HG03521 (cell line): ENCODE measurements at regions not wholly inside any gene's neighbourhood (a gene's known extent, or its start where the extent isn't known, plus 50 kb on each side); places are given as distances from the start of the nearest gene placed in this dataset.
"Not testable (repeated sequence)": the region's sequence is repeated elsewhere in the genome, so short reads cannot be mapped to it uniquely, and the experiment has no call there.

Experiments used
- ATAC-seq: cut with Tn5 transposase; IDR thresholded peaks from one replicate; pipeline ENCODE4 v1.9.1; 2021; ENCODE audit warnings: mild to moderate bottlenecking, moderate library complexity; ENCODE audit not compliant: unreplicated experiment

DNA sequence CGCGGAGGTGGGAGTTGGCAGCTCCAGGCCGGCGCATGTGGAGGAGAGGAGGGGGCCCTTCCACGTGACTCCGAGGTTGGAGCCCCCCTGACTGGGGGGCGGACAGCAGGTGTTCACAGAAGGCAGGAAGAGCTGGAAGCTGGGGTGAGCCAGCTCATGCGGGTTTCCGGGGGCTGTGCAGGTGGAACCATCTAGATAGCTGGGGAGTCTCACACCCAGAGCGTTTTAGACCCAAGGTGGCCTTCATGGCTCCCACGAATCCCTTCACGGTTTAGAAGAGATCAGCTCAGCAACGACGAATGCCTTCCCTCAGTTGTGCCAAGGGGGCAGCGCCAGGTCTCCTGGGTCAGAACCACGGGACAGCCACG, 740.5 kb upstream of the SALL3 start:
- ATAC-seq, result no peak

DNA sequence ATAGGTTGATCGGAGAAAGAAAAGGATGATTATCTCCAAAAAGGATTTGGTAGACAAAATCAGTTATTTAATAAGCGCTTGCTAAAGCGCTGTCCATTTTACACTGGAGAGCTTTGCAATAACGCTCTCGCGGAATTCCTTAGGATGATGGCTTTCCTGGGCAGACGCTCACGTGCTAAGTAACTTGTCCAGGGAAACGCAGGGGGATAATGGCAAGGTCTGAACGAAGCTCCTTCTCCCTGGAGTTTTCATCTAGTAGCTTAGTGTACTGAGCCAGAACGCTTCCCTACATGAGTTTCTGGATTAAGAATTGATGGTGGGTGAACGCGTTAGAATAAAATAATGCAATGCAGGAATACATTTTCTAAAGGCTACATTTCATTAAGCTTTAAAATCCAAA, 739.5 kb upstream of the SALL3 start:
- ATAC-seq, result no peak

DNA sequence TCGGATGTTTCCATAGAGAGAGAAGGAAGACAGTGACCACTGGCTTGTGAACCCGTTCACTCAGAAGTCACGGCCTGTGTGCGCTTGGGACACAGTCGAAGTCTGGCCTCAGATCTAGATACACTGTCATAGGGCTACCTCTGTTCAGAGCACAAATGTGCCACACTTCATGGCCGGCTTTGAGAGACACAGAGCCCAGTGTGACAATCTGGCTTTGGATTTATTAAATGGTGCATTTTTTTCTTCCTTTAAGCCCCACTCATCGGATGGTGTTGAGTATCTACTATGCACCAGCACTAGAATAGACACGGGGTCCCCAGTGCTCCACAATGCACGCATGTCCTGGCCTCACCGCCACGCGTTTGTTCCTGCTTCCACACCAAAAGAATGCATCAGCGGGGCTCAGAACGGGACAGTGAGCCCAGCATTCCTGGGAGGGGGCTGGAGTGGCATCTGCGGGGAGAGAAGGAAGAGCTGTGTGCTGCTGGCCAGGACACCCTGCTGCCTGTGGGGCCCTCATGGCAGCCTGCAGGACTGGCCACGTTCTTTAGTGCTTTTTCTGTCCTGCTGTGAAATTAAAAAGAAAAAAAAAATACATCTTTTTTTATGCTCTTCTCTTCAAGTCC, 738.9 kb upstream of the SALL3 start:
- no peak for ATAC-seq

DNA sequence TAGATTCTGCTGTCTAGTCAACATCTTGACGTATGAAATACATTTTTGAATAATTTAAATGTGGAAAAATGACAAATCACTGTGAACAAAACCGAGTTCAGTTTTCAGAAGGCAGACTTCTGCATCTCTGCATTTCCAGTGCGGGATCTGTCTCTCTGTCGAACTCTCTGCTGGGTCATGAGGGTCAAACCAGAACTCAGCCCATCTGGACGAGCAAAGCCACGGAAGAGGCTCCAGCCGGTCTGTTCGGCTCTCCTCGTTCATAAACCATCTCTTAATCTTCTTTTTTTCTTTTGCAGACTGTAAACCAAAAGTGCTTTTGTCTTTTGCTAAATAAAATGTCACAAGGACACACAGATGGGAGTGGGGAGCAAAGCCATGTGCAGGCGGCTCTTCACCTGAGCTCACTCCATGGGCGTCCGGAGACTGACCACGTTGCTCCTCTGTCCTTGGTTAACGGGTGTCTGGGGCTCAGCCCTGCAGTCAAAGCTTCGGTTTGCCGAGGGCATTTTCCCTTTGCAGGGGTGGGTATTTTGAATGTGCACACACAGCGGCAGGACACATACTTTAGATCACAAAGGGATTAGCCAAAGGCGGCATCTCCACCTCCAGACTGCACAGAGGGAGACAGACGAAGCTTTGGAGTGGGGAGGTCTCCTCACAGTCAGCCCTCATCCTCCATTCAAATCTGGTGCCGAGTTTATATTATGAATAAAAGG, 737.9 kb upstream of the SALL3 start:
- no peak for ATAC-seq

DNA sequence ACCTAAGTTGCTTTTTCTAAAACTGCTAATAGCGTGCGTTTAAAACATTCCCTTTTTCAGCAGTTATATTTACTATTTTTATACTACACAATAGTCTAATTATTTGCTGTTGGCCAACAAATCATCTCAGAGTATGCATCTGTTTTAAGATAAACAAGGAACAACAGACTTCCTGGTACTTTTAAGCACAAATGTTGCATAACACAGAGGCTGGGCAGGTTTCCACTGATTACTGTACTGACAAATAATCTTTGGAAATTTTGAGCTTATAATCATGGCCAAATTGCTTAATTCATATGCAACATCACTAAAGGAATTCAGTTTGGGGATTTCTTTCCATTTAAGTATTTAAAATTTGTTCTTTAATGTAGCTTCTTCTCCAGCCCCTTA, 737.4 kb upstream of the SALL3 start:
- no peak for ATAC-seq

DNA sequence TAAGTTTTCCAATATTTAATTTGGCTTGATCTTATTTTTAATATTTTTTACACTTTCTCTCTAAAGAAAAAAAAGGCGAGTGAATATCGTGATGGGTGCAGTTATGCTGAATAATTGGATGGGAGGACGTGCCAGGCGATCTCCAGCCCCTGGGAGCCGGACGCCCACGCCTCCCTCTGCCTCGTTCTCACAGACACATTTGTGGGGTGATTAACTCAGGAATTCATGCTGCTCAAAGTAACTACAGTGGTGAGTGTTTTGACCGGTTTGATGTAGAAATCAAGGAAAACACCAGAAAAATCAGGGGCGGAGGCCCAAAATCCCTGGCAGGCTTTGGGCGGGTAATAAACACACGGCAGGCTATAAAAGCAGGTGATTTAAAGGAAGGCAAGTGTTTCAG, 736.8 kb upstream of the SALL3 start:
- ATAC-seq, result no peak

DNA sequence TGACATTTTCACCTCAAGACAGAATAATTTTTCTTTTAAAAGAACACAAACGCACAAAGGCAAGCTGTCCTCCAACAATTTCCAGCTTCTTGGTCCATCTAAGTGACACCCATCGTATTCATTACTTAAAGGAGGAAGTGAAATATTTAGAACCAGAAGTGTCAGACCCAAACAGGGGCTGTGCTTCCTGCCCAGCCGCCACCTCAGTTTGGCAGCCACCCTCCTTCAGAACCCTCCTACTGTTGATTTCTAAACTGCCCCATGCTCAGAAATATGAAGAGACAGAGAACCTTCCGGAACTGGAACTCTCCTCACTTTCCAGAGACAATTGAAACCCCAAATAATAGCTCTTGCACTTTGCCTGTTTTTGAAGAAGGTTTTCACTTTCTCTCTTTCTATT, 734.8 kb upstream of the SALL3 start:
- ATAC-seq, result no peak

DNA sequence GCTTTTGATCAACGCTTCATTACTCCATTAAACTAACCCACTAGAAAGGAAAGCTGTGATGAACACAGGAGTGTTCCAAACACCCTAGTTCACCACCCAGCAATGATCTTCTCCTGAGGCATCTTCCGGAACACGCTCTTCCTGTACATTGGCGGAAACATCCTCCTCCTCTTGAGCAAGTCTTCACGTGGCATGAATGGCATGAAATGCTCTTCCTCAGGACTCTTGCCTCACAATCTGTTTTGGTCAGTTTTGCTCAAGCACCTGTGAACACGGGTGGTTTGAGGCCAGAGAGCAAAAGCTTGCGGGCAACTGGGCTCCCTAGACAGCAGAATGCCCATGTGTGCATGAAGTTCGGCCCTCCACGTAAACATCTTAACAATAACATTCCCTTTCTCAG, 734.2 kb upstream of the SALL3 start:
- no peak for ATAC-seq

DNA sequence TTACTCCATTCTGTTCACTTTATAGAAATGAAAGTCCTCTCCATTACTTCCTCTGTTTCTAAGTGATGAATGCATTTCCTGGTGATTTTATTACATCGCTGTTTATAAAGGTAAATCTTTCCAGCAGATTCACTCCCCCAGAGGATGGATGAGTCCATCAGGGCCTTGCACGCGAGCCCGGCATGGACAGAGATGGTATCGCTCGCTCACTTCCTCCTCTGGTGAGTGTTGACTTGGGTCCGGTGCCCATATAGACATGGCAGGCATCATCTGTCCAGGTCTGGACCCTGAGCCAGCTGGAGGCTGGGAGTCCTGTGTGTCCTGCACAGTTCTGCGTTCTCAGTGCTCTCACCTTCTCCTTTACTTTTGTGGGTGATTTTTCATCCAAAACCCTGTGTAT, 733.6 kb upstream of the SALL3 start:
- ATAC-seq, result no peak

DNA sequence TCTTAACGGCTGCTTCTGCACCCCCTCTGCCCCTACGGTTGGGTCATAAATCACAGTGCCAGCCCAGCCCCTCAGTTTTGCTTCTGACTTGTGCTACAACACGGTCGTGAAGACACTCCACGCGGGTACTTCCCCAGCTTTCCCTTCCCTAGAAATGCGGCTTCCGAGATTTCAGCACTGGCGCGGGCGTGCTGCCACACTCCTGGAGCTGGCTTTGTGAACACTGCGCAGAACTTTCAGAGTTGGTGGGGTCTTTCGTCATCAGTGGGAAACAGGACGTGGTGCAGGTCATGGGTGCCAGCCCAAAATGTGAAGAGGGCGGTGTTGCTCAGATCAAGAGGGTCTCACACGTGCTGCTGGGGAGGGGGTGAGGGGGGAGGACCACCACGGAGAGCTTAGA, 733.0 kb upstream of the SALL3 start:
- no peak for ATAC-seq

DNA sequence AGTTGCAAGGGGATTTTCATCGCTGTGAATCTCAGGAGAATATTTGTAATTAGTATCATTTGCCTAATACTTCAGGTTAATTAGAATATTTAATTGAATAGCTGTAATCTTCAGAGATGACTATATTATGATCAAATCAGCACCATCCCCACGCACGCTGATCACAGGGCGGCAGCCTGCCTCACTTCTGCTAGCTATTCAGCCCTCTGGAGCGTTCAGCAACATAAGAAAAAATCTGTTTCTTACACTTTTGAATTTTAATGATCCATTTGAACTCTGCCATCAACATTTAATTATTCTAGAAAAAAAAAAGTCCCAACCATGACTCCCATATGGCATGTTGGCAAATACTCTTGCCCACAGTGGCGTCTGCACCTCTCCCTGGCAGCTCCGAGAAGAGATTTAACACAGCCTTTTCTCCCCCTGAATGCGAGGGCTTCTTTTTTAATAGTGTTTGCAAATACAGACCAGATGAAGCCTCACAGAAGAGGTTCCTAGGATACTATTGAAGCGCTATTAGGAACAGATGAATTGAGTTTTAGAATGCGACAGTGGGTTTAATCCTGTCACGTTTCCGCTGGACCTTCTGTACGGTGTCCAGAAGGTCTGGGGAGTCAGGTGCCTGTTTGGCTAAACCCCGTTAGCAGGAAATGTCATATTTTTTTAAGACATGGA, 731.9 kb upstream of the SALL3 start:
- no peak for ATAC-seq

DNA sequence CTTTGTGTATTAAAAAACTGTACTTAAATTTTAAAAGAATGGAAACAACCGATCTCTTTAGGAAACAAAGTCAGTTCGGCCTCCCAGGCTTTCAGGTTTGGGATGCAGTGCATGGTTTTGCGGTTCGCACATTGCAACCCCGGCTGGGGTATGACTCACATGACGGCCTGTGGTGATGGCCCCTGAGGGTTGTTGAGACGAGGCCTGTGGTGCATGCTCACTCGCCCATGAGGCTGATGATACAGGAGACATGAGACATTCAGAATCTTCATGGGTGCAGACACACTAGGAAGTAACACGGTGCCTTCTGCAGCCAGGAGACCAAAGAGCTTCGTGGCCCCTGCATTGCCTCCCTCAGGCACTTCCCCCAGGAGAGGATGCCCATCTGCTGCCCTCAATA, 724.6 kb upstream of the SALL3 start:
- ATAC-seq, result no peak

DNA sequence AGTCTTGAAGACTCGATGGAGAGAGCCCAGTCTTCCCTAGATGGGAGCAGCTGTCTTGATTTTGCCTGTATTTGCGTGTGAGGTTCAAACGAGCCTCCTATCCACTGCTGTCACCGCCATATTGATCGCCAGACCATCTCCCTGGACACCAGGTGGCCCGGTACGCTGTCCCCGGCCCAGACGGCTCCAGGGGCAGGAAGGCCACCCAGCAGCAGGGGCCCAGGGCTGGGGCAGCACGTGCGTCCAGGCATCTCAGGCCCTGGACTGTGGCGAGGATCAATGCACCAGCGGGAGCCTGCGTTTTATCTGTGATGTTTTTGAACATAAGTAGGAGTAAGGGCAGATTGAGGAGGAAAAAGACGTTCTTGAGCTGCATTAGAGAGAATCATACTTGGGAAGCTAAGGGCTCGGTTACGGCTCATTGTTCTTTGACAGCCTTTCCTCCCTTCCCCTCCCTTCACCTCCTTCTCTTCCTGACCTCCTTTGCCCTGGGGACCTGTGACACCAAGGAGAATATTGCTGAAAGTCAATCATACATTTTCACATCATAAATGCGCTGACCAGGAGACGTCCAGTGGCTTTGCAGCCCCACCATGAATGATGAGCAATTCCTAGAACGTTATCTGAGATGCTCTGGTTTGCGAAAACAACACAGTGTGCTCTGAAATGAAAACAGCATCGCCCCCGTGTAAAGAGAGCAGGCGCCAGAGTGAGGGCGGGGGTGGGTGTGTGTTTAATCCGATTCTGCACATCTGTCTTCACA, 711.2 kb upstream of the SALL3 start:
- no peak for ATAC-seq

DNA sequence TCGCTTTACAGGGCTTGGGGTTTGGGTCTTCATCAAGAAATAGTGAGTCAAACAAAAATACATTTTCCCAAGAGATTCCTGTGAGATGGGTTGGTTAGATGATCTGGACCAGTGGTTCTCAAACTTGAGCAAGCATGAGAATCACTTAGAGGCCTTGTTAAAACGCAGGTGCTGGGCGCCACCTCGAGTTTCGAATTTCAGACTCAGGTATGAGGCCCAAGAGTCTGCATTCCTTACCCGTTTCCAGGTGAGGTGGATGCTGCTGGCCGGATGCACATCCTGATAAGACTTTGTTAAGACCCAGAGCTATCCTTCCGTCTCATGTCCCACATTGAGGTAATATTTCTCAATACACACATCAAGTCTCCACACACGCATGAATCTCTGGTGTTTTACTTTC, 707.8 kb upstream of the SALL3 start:
- ATAC-seq, result no peak

DNA sequence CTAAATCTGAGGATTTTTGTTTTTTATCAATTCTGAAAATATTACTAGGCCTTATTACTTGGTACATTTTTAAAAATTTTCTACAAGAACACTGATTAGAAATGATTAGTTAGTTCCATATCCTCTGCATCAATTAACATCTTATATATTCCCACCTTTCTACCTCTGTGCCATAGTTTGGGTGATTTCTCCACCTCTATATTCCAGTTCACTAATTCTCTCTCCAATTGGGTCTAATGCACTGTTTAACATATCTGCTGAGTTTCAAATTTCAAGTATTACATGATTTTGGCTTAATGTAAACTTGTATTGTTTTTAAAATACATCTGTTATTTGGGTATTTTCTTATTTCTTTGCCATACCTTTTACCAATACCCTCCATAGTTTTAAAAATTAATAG, 705.7 kb upstream of the SALL3 start:
- no peak for ATAC-seq

DNA sequence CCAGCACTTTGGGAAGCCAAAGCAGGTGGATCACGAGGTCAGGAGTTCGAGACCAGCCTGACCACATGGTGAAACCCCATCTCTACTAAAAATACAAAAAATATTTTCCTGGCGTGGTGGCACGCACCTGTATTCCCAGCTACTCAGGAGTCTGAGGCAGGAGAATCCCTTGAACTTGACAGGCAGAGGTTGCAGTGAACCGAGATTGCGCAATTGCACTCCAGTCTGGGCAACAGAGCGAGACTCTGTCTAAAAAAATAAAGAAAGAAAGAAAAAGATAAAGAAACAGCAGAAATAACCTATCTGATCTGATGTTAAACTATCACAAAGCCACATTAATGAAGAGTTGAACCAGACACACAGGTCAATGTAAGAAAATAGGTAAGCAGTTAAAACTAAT, 696.2 kb upstream of the SALL3 start:
- ATAC-seq, result not testable (repeated sequence)

DNA sequence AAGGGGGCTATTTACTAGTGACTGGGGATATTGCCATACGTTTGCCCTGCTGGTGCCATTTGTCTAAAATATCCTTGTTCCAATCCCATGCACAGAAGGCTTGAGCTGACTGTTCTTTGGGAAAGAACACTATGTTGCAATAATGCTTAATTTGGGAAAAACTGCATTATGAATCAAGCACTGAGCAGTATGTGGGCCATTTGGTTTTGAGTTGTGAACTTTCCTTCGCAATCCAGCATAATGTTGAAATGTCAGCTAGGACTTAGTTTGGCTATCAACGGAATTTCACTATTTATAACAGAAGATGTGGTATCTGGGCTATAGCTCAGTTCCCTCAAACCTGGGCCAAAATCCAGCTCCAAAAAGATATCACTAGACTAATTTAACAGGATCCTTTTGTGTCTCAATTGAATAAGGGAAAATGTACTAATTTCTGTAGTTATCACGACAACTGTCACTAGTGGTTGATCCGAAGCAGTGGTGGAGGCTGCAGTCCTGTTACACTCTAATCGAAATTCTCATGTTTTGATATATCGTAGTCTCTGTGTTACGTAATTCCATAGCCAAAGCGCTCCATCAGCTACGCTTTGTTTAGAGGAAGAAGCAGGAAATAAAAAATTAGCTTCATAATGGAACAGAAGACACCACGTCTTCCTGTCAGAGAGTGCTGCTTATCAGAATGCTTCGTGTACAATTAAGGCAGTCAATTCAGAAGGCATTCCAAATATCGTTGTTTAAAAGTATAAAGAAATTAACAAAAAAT, 686.8 kb upstream of the SALL3 start:
- no peak for ATAC-seq

DNA sequence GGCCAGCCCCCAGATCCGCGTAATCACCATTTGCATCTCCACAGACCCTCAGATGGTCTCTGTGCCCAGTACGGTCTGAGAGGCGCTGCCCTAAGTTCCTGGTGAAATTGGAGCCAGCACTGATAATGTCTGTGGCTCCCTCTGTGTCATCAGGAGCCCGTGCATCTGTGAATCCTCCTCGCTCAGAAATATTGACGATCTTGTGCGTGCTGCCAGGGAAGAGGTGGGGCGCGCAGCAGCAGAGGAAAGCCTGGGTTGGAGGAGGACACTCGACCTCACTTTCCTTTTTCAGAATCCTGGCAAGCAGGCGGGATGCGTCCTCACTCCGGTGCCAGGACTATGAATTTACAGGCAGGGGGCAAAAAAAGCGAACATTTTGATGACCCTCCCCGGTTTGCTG, 686.1 kb upstream of the SALL3 start:
- no peak for ATAC-seq

DNA sequence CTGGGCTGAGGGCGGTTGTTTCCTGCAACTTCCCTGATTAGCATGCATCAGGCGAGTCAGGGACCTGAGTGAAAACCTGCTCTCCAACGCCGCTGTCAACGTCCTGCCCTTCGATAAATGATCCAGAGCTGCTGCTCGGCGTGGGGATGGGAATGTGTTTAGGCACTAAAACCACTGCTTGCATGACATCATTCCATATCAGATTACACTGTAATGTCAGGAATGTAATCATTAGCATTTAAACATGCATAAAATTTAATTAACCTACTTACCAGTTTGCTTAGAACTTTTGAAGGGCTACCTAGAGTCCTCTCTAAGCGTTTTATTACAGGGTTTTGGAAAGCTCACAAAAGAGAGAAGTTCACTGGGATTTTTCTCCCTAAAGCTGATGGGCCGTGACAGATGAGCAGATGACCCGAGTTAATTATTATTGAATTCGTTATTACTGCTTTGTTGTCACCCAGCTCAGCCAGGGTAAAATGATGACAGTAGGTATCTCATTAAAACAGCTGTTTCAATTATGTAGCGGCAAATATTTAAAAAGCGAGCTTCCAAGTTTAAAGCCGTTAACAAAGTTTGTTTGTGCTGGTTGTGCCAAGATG, 685.6 kb upstream of the SALL3 start:
- ATAC-seq, result no peak

DNA sequence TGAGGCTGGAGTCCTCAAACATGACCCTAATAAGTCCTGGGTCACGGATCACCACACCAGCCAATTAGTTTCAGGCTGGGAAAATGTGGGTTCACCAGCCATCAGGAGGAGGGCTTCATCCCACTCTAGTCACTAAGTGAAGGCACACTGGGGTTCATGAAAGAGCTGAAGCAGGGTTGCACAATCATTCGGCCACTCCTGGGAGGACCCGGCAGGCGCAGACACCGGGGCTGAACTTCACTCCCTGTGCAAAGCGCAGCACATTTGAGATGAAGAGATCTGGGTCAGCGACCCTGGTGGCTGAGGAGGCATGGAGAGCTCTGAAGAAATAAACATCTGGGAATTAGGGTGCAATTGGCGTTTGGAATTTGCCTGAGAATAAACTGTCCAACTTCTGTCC, 684.4 kb upstream of the SALL3 start:
- no peak for ATAC-seq

DNA sequence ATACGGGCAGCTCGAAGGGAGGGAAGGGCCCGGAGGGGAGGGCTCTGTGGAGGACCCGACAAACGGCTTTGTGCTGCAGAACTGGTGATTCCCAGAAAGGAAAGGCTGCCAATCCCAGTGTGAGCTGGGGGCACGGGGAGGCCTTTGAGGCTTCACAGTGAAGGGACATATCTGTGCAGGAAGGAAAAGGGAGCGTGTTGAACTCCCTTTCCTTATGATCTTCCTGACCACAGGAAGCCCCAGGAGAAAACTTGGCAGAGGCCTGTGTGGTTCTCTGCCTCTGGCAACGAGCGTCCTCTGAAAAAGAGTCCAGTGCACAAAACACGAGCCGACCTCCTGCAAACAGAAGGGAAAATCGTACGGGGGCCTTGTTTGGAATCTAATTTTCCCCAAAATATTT, 683.5 kb upstream of the SALL3 start:
- no peak for ATAC-seq
